GM12878 (cell line): ENCODE measurements at regions not wholly inside any gene's neighbourhood (a gene's known extent, or its start where the extent isn't known, plus 50 kb on each side); places are given as distances from the start of the nearest gene placed in this dataset.

Experiments
- CTCF ChIP-seq, 3 experiments: IDR thresholded peaks in 2 of 3; conservative IDR thresholded peaks in 1 of 3; 2 replicates each; pipeline ENCODE4 v1.5.1; 2011; ENCODE audit warnings: low read depth in 3 of 3, low read length in 3 of 3, mild to moderate bottlenecking in 3 of 3, control low read depth in 2 of 3, moderate library complexity in 2 of 3, inconsistent platforms in 1 of 3, mixed read lengths in 1 of 3; ENCODE audit not compliant: control insufficient read depth in 2 of 3, insufficient read depth in 1 of 3; ENCODE audit errors: extremely low read depth in 1 of 3
- DPF2 ChIP-seq: fragments of 450-650 bp; IDR thresholded peaks from 2 replicates; pipeline ENCODE4 v1.6.1; 2017; ENCODE audit warnings: mild to moderate bottlenecking

GRCh38 chr13:99135591-99135990 lies 65.1 kb upstream of the UBAC2 start:
- TF ChIP-seq CTCF (IDR thresholded peaks at IDR 0.05 in 2 of 3, conservative IDR thresholded peaks at IDR 0.05 in 1 of 3; ENCODE audit: control insufficient read depth in 2 of 3, extremely low read depth in 1 of 3, insufficient read depth in 1 of 3, low read depth in 3 of 3, low read length in 3 of 3) (no peak), DPF2 (no peak)
